ENCODE measurements at regions not wholly inside any gene's neighbourhood (a gene's known extent, or its start where the extent isn't known, plus 50 kb on each side); places are given as distances from the start of the nearest gene placed in this dataset.
A peak's percentile ranks its signal among the peaks of the same experiment; 100 is the strongest.

- peak in 1 of 4 donors; percentile 30 for ATAC-seq
- no peak for DNase-seq
- H3K9me3 ChIP-seq, result no peaks in the 10 kb centered on the region
- H3K27ac ChIP-seq, result no peak overlapping the region
- H3K36me3 ChIP-seq, result no peaks in the 10 kb centered on the region
- intact Hi-C loops (cut with DNase I), result no loop called here
- no peaks in the 10 kb centered on the region for H3K27me3 ChIP-seq
- no peaks in the 10 kb centered on the region for H3K4me1 ChIP-seq
- TF ChIP-seq CTCF (IDR thresholded peaks at IDR 0.05) (no peak), POLR2A (IDR thresholded peaks at IDR 0.05) (no peak)
- WGBS (ENCODE audit: insufficient coverage, low coverage, low lambda C conversion rate, missing lambda C conversion rate), result 63% methylated on average over 5 of the region's 5 CpGs
- H3K4me3 ChIP-seq, result no peak overlapping the region
These were observed 158.3 kb upstream of the HDAC9 start for GRCh38 chr7:18337048-18337809.

- no peak overlapping the region for H3K27ac ChIP-seq
- intact Hi-C loops (cut with DNase I), result no loop called here
- no peak for ATAC-seq
- no peaks in the 10 kb centered on the region for H3K9me3 ChIP-seq
- no peaks in the 10 kb centered on the region for H3K4me1 ChIP-seq
- no peak for TF ChIP-seq CTCF (IDR thresholded peaks at IDR 0.05)
- no peak for TF ChIP-seq POLR2A (IDR thresholded peaks at IDR 0.05)
- no peaks in the 10 kb centered on the region for H3K27me3 ChIP-seq
- 76% methylated on average over 3 of the region's 3 CpGs for WGBS (ENCODE audit: insufficient coverage, low coverage, low lambda C conversion rate, missing lambda C conversion rate)
- H3K4me3 ChIP-seq, result no peak overlapping the region
- no peaks in the 10 kb centered on the region for H3K36me3 ChIP-seq
- no peak for DNase-seq
These were observed 156.5 kb upstream of the HDAC9 start for GRCh38 chr7:18338910-18339523.

GRCh38 chr7:18341756-18342155 is 153.8 kb upstream of the HDAC9 start:
- intact Hi-C loops (cut with DNase I), result no loop called here
- Histone ChIP-seq H3K9me3 (no peaks in the 10 kb centered on the region), H3K27ac (no peak overlapping the region), H3K4me1 (no peaks in the 10 kb centered on the region), H3K27me3 (no peaks in the 10 kb centered on the region), H3K4me3 (no peak overlapping the region), H3K36me3 (no peaks in the 10 kb centered on the region)
- DNase-seq (no peak), ATAC-seq (no peak)
- 84% methylated on average over 2 of the region's 2 CpGs for WGBS (ENCODE audit: insufficient coverage, low coverage, low lambda C conversion rate, missing lambda C conversion rate)
- no peak for TF ChIP-seq POLR2A (IDR thresholded peaks at IDR 0.05)
- no peak for TF ChIP-seq CTCF (IDR thresholded peaks at IDR 0.05)

- intact Hi-C loops (cut with DNase I), result no loop called here
- 92% methylated on average over 2 of the region's 2 CpGs for WGBS (ENCODE audit: insufficient coverage, low coverage, low lambda C conversion rate, missing lambda C conversion rate)
- Histone ChIP-seq H3K9me3 (no peaks in the 10 kb centered on the region), H3K36me3 (no peaks in the 10 kb centered on the region), H3K27me3 (no peaks in the 10 kb centered on the region), H3K27ac (no peak overlapping the region), H3K4me3 (no peak overlapping the region), H3K4me1 (no peaks in the 10 kb centered on the region)
- no peak for TF ChIP-seq POLR2A (IDR thresholded peaks at IDR 0.05)
- no peak for TF ChIP-seq CTCF (IDR thresholded peaks at IDR 0.05)
- DNase-seq, result no peak
- ATAC-seq, result no peak
These were observed 152.5 kb upstream of the HDAC9 start for GRCh38 chr7:18343047-18343446.

All from right lobe of liver (tissue), 6 donors.